Endothelial cell of umbilical vein (primary cell): ENCODE measurements at regions not wholly inside any gene's neighbourhood (a gene's known extent, or its start where the extent isn't known, plus 50 kb on each side); places are given as distances from the start of the nearest gene placed in this dataset.

ENCODE experiments used
- EZH2 ChIP-seq: IDR thresholded peaks from 2 replicates; pipeline ENCODE4 v1.6.1; 2012; ENCODE audit warnings: borderline replicate concordance, low read depth, mild to moderate bottlenecking, moderate library complexity, low read length, inconsistent platforms; ENCODE audit not compliant: severe bottlenecking
- JUN ChIP-seq: IDR thresholded peaks from 2 replicates; pipeline ENCODE4 v1.6.1; 2011; ENCODE audit warnings: borderline replicate concordance, low read depth; ENCODE audit not compliant: insufficient read length, insufficient read depth
- MYC ChIP-seq: IDR thresholded peaks from one replicate; pipeline ENCODE4 v1.6.1; 2011; ENCODE audit warnings: mild to moderate bottlenecking, low read depth, low read length
- POLR2A ChIP-seq: IDR thresholded peaks from 2 replicates; pipeline ENCODE4 v1.6.1; 2012; ENCODE audit warnings: low read depth, mild to moderate bottlenecking, control low read depth, low read length
- POLR2AphosphoS5 ChIP-seq: IDR thresholded peaks from 2 replicates; pipeline ENCODE4 v1.6.1; 2012; ENCODE audit warnings: low read depth, mild to moderate bottlenecking, control low read depth, low read length, moderate library complexity; ENCODE audit not compliant: insufficient read depth
- TF ChIP-seq, protein P1 (sequence below), 2 donors: IDR thresholded peaks; 1 replicate in 1 of 2; 2 replicates in 1 of 2; pipeline ENCODE4 v1.5.1; 2011; ENCODE audit warnings: low read length in 2 of 2, mild to moderate bottlenecking in 2 of 2, moderate library complexity in 2 of 2, control low read depth in 1 of 2, inconsistent platforms in 1 of 2, low read depth in 1 of 2; ENCODE audit not compliant: insufficient read depth in 1 of 2; ENCODE audit errors: extremely low read depth in 1 of 2
- TF ChIP-seq, protein P2 (sequence below): IDR thresholded peaks from 2 replicates; pipeline ENCODE4 v1.6.1; 2011; ENCODE audit not compliant: insufficient read depth, insufficient read length

DNA sequence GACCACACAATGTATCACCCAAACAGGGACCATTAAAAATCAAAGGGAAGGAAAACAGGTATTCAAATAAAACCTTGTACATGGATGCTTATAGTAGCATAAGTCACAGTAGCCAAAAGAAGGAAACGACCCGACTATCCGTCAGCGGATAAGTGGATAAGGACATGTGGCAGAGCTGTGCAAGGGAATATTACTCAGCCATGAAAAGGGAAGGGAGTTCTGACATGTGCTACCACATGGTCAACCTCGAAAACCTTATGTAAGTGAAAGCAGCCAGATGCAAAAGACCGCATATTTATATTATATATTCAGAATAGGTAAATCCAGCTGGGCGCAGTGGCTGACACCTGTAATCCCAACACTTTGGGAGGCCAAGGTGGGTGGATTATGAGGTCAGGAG lies 193.3 kb downstream of the NPHP4 start:
- TF ChIP-seq EZH2 (no peak), POLR2AphosphoS5 (no peak), POLR2A (no peak), JUN (no peak), MYC (no peak)
- TF ChIP-seq, protein P1, sequence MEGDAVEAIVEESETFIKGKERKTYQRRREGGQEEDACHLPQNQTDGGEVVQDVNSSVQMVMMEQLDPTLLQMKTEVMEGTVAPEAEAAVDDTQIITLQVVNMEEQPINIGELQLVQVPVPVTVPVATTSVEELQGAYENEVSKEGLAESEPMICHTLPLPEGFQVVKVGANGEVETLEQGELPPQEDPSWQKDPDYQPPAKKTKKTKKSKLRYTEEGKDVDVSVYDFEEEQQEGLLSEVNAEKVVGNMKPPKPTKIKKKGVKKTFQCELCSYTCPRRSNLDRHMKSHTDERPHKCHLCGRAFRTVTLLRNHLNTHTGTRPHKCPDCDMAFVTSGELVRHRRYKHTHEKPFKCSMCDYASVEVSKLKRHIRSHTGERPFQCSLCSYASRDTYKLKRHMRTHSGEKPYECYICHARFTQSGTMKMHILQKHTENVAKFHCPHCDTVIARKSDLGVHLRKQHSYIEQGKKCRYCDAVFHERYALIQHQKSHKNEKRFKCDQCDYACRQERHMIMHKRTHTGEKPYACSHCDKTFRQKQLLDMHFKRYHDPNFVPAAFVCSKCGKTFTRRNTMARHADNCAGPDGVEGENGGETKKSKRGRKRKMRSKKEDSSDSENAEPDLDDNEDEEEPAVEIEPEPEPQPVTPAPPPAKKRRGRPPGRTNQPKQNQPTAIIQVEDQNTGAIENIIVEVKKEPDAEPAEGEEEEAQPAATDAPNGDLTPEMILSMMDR (IDR thresholded peaks at IDR 0.05; ENCODE audit: extremely low read depth in 1 of 2, insufficient read depth in 1 of 2, low read depth in 1 of 2, low read length in 2 of 2): no peak
- TF ChIP-seq, protein P2, sequence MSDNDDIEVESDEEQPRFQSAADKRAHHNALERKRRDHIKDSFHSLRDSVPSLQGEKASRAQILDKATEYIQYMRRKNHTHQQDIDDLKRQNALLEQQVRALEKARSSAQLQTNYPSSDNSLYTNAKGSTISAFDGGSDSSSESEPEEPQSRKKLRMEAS: no peak
